HepG2 (cell line): ENCODE measurements at regions not wholly inside any gene's neighbourhood (a gene's known extent, or its start where the extent isn't known, plus 50 kb on each side); places are given as distances from the start of the nearest gene placed in this dataset.

Experiments
- AHR ChIP-seq: IDR thresholded peaks from 2 replicates; pipeline ENCODE4 v1.6.1; 2018; ENCODE audit warnings: missing genetic modification reagents, missing compliant biosample characterization
- ATM ChIP-seq: fragments of 450-650 bp; IDR thresholded peaks from 2 replicates; pipeline ENCODE4 v1.7.1; 2017; ENCODE audit warnings: mild to moderate bottlenecking, borderline replicate concordance
- CCDC6 ChIP-seq: sonication (generic); formaldehyde crosslinking; IDR thresholded peaks from 2 replicates; pipeline ENCODE4 v1.8.1; 2022; ENCODE audit warnings: mild to moderate bottlenecking, missing genetic modification reagents, moderate library complexity
- HES4 ChIP-seq: sonication (generic); formaldehyde crosslinking; IDR thresholded peaks from 2 replicates; pipeline ENCODE4 v1.9.0; 2021; ENCODE audit warnings: mild to moderate bottlenecking, missing genetic modification reagents, borderline replicate concordance
- JUND ChIP-seq: sonication (generic); formaldehyde crosslinking; IDR thresholded peaks from 2 replicates; pipeline ENCODE4 v1.8.0; 2022; ENCODE audit warnings: mild to moderate bottlenecking, missing genetic modification reagents
- MEF2D ChIP-seq: sonication (generic); formaldehyde crosslinking; IDR thresholded peaks from 2 replicates; pipeline ENCODE4 v1.5.1; 2020; ENCODE audit warnings: mild to moderate bottlenecking, missing genetic modification reagents
- SRSF9 ChIP-seq: fragments of 200-400 bp; formaldehyde crosslinking; IDR thresholded peaks from 2 replicates; pipeline ENCODE4 v1.6.1; 2018; ENCODE audit warnings: borderline replicate concordance, mild to moderate bottlenecking, low read depth, low read length; ENCODE audit not compliant: insufficient read depth, poor library complexity, severe bottlenecking
- ZNF180 ChIP-seq: sonication (generic); formaldehyde crosslinking; IDR thresholded peaks from 2 replicates; pipeline ENCODE4 v1.4.0; 2020; ENCODE audit warnings: low read depth, missing genetic modification reagents, borderline replicate concordance
- ZNF343 ChIP-seq: sonication (generic); formaldehyde crosslinking; IDR thresholded peaks from 2 replicates; pipeline ENCODE4 v1.4.0; 2020; ENCODE audit warnings: mild to moderate bottlenecking, missing genetic modification reagents
- ZNF556 ChIP-seq: sonication (generic); formaldehyde crosslinking; IDR thresholded peaks from 2 replicates; pipeline ENCODE4 v1.4.0; 2020; ENCODE audit warnings: mild to moderate bottlenecking, missing genetic modification reagents, borderline replicate concordance
- ZNF557 ChIP-seq: sonication (generic); formaldehyde crosslinking; IDR thresholded peaks from 2 replicates; pipeline ENCODE4 v1.4.0; 2020; ENCODE audit warnings: missing genetic modification reagents
- ZNF772 ChIP-seq: sonication (generic); formaldehyde crosslinking; IDR thresholded peaks from 2 replicates; pipeline ENCODE4 v1.5.0; 2020; ENCODE audit warnings: mild to moderate bottlenecking, missing genetic modification reagents
- TF ChIP-seq, protein P1 (sequence below): IDR thresholded peaks from 2 replicates; pipeline ENCODE4 v1.6.1; 2012; ENCODE audit warnings: low read depth, low read length, improper control_type of control experiment
- TF ChIP-seq, protein P2 (sequence below): sonication (generic); formaldehyde crosslinking; IDR thresholded peaks from 2 replicates; pipeline ENCODE4 v1.9.0; 2021; ENCODE audit warnings: missing genetic modification reagents, borderline replicate concordance
- TF ChIP-seq, protein P3 (sequence below): sonication (generic); formaldehyde crosslinking; IDR thresholded peaks from 2 replicates; pipeline ENCODE4 v1.5.1; 2020; ENCODE audit warnings: mild to moderate bottlenecking, missing genetic modification reagents, borderline replicate concordance
- TF ChIP-seq, protein P4 (sequence below): sonication (generic); formaldehyde crosslinking; IDR thresholded peaks from 2 replicates; pipeline ENCODE4 v1.4.0; 2020; ENCODE audit warnings: missing genetic modification reagents
- TF ChIP-seq, protein P5 (sequence below): sonication (generic); formaldehyde crosslinking; IDR thresholded peaks from 2 replicates; pipeline ENCODE4 v1.5.1; 2020; ENCODE audit warnings: mild to moderate bottlenecking, missing genetic modification reagents

DNA sequence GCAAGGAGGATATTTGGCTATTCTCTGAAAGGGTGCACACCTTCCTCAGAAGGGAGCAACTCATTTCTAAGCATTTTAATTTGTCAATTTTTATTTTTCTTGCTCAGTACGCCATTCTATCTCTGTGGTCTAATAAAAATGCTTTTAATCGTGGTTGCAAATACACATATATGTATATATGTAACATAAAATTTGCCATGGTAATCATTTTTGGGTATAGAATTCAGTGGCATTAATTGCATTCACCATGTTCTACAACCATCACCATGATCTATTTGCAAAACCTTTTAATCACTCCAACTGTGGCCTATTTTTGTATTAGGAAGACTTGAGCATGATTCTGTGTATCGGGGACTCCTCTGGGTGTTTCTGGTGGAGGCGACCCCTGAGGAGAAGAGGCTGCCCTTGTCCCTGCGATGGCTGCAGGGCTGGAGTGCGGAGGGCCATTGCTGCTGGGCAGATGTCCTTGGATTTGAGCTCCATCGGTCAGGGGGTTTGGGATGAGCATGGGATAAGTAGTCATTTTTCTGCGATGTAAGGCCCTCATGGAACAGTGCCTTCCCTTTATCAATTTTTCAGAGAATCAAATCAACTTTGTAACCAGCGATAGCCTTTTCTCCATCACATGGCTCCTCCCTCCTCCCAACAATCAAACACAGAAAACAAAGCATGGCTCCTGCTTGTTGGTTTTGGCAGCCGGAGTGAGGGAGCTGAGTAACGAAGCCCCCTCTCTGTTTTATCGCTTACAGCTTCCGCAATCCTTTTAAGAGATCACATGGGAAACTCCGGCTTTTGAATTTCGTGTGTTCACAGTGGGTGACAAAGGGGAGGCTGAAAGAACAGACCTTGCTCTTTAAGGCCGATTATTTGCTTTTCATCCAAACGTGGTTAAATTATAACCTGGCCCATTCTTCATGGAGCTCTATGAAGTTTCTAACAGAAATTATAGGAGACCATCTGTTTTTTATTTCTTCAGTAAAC lies 187.3 kb downstream of the TENT4A start (continued):
- TF ChIP-seq, protein P1, sequence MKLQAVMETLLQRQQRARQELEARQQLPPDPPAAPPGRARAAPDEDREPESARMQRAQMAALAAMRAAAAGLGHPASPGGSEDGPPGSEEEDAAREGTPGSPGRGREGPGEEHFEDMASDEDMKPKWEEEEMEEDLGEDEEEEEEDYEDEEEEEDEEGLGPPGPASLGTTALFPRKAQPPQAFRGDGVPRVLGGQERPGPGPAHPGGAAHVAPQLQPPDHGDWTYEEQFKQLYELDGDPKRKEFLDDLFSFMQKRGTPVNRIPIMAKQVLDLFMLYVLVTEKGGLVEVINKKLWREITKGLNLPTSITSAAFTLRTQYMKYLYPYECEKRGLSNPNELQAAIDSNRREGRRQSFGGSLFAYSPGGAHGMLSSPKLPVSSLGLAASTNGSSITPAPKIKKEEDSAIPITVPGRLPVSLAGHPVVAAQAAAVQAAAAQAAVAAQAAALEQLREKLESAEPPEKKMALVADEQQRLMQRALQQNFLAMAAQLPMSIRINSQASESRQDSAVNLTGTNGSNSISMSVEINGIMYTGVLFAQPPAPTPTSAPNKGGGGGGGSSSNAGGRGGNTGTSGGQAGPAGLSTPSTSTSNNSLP: peak; percentile 80
- TF ChIP-seq, protein P2, sequence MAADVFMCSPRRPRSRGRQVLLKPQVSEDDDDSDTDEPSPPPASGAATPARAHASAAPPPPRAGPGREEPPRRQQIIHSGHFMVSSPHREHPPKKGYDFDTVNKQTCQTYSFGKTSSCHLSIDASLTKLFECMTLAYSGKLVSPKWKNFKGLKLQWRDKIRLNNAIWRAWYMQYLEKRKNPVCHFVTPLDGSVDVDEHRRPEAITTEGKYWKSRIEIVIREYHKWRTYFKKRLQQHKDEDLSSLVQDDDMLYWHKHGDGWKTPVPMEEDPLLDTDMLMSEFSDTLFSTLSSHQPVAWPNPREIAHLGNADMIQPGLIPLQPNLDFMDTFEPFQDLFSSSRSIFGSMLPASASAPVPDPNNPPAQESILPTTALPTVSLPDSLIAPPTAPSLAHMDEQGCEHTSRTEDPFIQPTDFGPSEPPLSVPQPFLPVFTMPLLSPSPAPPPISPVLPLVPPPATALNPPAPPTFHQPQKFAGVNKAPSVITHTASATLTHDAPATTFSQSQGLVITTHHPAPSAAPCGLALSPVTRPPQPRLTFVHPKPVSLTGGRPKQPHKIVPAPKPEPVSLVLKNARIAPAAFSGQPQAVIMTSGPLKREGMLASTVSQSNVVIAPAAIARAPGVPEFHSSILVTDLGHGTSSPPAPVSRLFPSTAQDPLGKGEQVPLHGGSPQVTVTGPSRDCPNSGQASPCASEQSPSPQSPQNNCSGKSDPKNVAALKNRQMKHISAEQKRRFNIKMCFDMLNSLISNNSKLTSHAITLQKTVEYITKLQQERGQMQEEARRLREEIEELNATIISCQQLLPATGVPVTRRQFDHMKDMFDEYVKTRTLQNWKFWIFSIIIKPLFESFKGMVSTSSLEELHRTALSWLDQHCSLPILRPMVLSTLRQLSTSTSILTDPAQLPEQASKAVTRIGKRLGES: no peak
- no peak for TF ChIP-seq HES4 (CRISPR knock-in tag)
- no peak for TF ChIP-seq ZNF557 (CRISPR knock-in tag)
- TF ChIP-seq, protein P3, sequence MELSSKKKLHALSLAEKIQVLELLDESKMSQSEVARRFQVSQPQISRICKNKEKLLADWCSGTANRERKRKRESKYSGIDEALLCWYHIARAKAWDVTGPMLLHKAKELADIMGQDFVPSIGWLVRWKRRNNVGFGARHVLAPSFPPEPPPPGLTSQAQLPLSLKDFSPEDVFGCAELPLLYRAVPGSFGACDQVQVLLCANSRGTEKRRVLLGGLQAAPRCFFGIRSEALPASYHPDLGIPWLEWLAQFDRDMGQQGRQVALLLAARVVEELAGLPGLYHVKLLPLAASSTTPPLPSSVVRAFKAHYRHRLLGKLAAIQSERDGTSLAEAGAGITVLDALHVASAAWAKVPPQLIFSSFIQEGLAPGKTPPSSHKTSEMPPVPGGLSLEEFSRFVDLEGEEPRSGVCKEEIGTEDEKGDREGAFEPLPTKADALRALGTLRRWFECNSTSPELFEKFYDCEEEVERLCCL (CRISPR knock-in tag): no peak
- TF ChIP-seq ZNF180 (CRISPR knock-in tag): no peak
- no peak for TF ChIP-seq SRSF9
- no peak for TF ChIP-seq CCDC6 (CRISPR knock-in tag)
- no peak for TF ChIP-seq JUND
- TF ChIP-seq, protein P4, sequence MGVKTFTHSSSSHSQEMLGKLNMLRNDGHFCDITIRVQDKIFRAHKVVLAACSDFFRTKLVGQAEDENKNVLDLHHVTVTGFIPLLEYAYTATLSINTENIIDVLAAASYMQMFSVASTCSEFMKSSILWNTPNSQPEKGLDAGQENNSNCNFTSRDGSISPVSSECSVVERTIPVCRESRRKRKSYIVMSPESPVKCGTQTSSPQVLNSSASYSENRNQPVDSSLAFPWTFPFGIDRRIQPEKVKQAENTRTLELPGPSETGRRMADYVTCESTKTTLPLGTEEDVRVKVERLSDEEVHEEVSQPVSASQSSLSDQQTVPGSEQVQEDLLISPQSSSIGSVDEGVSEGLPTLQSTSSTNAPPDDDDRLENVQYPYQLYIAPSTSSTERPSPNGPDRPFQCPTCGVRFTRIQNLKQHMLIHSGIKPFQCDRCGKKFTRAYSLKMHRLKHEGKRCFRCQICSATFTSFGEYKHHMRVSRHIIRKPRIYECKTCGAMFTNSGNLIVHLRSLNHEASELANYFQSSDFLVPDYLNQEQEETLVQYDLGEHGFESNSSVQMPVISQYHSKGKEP (CRISPR knock-in tag): no peak
- TF ChIP-seq AHR (CRISPR knock-in tag): no peak
- TF ChIP-seq ZNF343 (CRISPR knock-in tag): no peak
- 0 out of 2 replicates have a peak, but pooled peaks have one; percentile 52 for TF ChIP-seq ZNF772 (CRISPR knock-in tag)
- no peak for TF ChIP-seq MEF2D (CRISPR knock-in tag)
- TF ChIP-seq, protein P5, sequence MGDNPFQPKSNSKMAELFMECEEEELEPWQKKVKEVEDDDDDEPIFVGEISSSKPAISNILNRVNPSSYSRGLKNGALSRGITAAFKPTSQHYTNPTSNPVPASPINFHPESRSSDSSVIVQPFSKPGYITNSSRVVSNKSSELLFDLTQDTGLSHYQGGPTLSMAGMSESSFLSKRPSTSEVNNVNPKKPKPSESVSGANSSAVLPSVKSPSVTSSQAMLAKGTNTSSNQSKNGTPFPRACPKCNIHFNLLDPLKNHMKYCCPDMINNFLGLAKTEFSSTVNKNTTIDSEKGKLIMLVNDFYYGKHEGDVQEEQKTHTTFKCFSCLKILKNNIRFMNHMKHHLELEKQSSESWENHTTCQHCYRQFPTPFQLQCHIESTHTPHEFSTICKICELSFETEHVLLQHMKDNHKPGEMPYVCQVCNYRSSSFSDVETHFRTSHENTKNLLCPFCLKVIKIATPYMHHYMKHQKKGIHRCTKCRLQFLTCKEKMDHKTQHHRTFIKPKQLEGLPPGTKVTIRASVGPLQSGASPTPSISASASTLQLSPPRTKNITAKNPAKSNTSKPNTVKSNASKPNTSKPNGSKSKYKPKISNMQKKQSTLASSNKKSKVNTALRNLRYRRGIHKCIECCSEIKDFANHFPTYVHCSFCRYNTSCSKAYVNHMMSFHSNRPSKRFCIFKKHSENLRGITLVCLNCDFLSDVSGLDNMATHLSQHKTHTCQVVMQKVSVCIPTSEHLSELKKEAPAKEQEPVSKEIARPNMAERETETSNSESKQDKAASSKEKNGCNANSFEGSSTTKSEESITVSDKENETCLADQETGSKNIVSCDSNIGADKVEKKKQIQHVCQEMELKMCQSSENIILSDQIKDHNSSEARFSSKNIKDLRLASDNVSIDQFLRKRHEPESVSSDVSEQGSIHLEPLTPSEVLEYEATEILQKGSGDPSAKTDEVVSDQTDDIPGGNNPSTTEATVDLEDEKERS (CRISPR knock-in tag): no peak
- TF ChIP-seq ATM: no peak
- TF ChIP-seq ZNF556 (CRISPR knock-in tag): no peak
